HG02798 (cell line): ENCODE measurements at regions not wholly inside any gene's neighbourhood (a gene's known extent, or its start where the extent isn't known, plus 50 kb on each side); places are given as distances from the start of the nearest gene placed in this dataset.

Experiments
- ATAC-seq: cut with Tn5 transposase; IDR thresholded peaks from one replicate; pipeline ENCODE4 v1.9.1; 2021; ENCODE audit warnings: mild to moderate bottlenecking; ENCODE audit not compliant: unreplicated experiment, poor library complexity

GRCh38 chr17:14780097-14780651 is 479.3 kb downstream of the HS3ST3B1 start:
- no peak for ATAC-seq

- no peak for ATAC-seq
These were observed 478.4 kb downstream of the HS3ST3B1 start for GRCh38 chr17:14779241-14779640.

GRCh38 chr17:14777291-14777690 is 476.4 kb downstream of the HS3ST3B1 start:
- no peak for ATAC-seq

GRCh38 chr17:14776791-14777190 is 475.9 kb downstream of the HS3ST3B1 start:
- ATAC-seq: no peak

GRCh38 chr17:14775731-14776492 is 475.0 kb downstream of the HS3ST3B1 start:
- no peak for ATAC-seq

GRCh38 chr17:14774774-14775173 is 473.9 kb downstream of the HS3ST3B1 start:
- ATAC-seq: no peak

- no peak for ATAC-seq
These were observed 471.9 kb downstream of the HS3ST3B1 start for GRCh38 chr17:14772776-14773175.

DNA sequence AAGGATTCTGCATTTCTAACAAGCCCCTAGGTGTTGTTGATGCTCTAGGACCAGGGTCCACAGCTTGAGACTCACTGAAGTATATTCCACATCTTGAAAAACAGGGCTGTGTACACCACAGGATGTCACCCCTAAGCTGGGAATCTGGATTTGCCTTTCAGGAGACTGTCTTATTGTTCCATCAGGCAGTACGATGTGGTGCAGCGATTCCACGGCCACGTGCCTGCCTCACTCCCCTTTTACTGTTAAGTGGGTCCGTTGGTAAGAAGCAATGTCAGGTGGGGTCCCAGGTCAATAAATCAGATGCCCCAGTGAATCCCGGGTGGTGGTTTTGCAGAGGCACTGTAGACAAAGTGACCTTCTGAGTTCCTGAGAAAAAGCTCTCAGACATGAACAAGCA is 470.7 kb downstream of the HS3ST3B1 start:
- ATAC-seq: no peak

DNA sequence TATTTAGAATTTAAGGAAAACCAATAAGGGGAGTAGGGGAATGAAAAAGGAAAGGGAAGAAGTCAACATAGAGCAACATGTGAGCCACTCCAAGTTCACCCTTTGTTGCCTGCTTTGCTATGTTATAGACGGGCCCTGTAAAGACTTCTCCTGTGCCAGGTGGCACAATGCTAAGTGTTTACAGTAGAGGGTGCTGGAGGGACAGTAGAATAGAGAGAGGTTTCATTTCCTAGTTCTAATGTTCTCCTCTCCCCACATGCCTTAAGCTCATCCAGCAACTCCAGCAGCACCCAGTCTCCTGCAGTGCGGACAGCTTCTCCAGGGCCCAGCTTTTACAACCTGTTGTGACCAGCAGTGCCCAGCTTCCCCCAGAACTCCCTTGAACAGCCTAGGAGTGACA is 468.0 kb downstream of the HS3ST3B1 start:
- no peak for ATAC-seq

- ATAC-seq: no peak
These were observed 462.0 kb downstream of the HS3ST3B1 start for GRCh38 chr17:14762736-14763479.

DNA sequence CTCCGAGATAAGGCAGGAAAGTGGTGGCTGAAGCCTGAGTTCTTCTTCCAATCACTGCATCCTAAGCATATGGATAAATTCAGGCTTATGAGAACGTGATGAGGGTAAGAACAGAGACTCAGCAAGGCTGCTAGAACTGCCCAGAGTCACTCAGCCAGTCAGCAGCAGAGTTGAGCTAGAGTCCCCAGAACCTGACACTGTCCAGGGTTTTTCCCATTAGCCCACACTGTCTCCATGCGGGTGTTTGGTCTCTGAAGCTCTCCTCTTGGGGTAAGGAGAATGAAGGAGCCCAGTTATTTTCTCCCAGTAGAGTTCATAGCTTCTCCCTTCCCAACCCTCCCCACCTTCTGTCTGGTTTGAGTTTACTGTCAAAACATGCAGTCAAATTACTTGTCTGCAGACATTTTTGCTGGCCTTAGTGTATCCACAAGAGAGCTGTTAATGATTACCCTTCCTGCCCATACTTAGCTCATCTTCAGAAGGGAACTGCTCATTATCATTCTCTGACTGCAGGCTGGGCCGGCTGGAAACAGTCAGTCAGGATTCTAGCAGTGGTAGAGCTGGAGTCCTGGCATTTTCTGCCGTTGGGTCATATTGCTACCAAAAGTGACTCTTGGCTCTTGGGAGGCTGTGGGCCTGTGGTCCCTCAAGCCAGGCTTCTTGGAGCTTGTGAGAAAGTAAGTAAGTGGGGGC is 460.0 kb downstream of the HS3ST3B1 start:
- ATAC-seq: no peak

DNA sequence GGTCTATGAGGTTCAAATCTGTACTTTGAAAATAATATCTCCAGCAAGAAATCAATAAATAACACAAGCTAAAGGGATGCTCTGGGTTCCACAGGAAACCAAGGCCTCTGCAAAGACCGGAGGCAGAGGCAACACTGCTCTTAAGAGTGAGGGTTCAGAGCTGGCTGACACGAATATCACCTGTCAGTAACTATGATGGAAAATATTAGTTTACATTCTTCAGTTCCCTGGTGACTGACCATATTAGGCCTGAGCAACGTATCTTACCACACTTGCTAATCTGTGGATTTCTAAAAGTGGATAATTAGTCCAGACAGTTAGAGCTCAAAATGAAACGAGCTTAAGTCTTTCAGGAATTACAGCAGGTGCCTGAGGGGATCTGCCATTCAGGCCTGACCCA is 459.3 kb downstream of the HS3ST3B1 start:
- no peak for ATAC-seq

DNA sequence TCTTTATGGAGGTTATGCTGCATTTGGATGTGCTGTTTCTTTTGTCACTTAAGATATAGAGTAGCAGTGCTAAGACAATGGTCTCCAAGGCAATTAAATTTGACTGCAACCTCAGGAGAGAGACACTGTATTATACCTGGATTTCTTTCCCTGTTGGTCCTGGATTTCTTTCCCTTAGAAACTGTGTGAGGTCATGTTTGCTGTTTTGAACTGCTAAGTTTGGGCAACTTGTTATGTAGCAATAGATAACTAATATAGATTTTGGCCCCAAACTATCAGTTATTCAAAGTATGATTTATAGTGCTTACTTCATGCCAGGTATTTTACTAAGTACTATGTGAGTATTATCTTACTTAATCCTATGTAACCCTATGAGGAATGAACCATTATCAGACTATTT is 458.4 kb downstream of the HS3ST3B1 start:
- ATAC-seq: no peak

GRCh38 chr17:14756479-14756878 is 455.6 kb downstream of the HS3ST3B1 start:
- ATAC-seq: no peak

DNA sequence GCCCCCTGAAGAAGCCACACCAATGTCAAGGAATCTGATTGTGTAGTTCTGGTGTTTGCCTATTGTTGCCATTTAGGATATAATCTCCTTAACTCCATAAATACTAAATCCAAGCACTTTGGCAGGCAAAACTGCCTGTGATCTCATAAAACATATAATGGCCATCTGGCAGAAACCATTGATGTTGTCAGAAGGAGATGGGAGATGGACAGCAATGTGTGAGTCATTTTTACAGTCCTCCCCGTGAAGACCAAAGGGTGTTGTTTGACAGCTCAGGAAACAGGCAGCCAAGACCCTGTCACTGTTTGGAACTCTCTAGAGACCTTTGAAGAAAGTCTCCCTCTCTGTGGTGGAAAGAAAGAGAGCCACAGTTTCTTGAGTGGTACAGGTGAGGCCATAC is 454.1 kb downstream of the HS3ST3B1 start:
- ATAC-seq: no peak

- no peak for ATAC-seq
These were observed 452.5 kb downstream of the HS3ST3B1 start for GRCh38 chr17:14753383-14753782.

DNA sequence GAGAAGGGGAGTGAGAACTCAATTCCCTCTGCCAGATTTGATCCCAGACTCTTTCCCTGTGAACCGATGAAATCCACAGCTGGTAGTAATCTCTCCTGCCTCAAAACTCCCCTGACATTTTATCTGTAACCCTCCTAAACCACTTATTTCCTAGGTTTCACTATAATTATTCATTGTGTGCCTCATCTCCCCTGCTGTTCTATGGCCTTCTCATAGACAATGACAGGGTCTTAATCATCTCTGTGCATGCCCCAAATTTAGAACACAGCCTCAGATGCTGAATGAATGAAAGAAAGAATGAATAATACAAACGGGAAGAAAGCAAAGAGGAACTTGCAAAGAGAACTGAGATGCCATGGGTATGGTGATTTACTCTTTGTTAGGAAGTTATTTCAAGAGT is 451.1 kb downstream of the HS3ST3B1 start:
- ATAC-seq: no peak

DNA sequence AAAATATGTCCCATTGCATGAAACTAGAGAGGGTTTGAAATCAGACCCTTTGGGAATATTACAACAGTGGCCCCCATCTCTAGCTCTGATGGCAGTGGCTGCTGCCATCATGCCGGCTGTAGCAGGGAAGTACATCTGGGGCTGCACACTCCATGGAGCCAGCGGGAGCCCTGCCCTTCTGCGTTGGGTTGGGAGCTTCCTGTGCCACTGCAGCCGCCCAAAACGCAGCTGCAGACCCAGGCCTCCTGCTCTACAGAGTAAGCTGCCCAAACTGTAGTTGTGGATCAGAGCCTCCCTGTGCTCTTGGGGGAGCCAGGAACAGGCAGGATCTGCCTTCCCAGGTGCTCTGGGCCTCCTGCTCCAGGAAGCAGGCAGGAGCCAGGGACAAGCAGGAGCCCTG is 450.0 kb downstream of the HS3ST3B1 start:
- no peak for ATAC-seq

- ATAC-seq: no peak
These were observed 448.4 kb downstream of the HS3ST3B1 start for GRCh38 chr17:14749269-14749668.

- peak; percentile 39 for ATAC-seq
These were observed 447.3 kb downstream of the HS3ST3B1 start for GRCh38 chr17:14748036-14748710.
